GM23338 (cell line): ENCODE measurements at regions not wholly inside any gene's neighbourhood (a gene's known extent, or its start where the extent isn't known, plus 50 kb on each side); places are given as distances from the start of the nearest gene placed in this dataset.

Source experiments
- CREB1 ChIP-seq: fragments of 250-450 bp; sonication (Bioruptor Pico); IDR thresholded peaks from 2 replicates; pipeline ENCODE4 v1.5.0; 2020; ENCODE audit warnings: low read depth, mild to moderate bottlenecking, moderate library complexity
- CTCF ChIP-seq, 2 experiments: fragments of 200-600 bp in 1 of 2; sonication (generic) in 1 of 2; conservative IDR thresholded peaks; 2 replicates each; pipeline versions ENCODE4 v1.5.1 to v1.6.1; 2016 to 2017; ENCODE audit warnings: antibody characterized with exemption in 2 of 2, low read depth in 2 of 2, mild to moderate bottlenecking in 2 of 2, moderate library complexity in 1 of 2
- ETS1 ChIP-seq: IDR thresholded peaks from 2 replicates; pipeline ENCODE4 v1.6.1; 2016; ENCODE audit warnings: antibody characterized with exemption
- EZH2 ChIP-seq: fragments of 200-600 bp; sonication (generic); IDR thresholded peaks from one replicate; pipeline ENCODE4 v1.8.0; 2017; ENCODE audit warnings: antibody characterized with exemption, mild to moderate bottlenecking, low read depth; ENCODE audit not compliant: unreplicated experiment
- EZH2phosphoT487 ChIP-seq: fragments of 200-600 bp; sonication (generic); IDR thresholded peaks from one replicate; pipeline ENCODE4 v1.8.1; 2018; ENCODE audit warnings: antibody characterized with exemption; ENCODE audit not compliant: unreplicated experiment
- JUNB ChIP-seq: IDR thresholded peaks from one replicate; pipeline ENCODE4 v1.6.1; 2016; ENCODE audit warnings: antibody characterized with exemption; ENCODE audit not compliant: unreplicated experiment
- NANOG ChIP-seq: IDR thresholded peaks from 2 replicates; pipeline ENCODE4 v1.6.1; 2016; ENCODE audit warnings: antibody characterized with exemption, borderline replicate concordance
- POLR2AphosphoS5 ChIP-seq: IDR thresholded peaks from 2 replicates; pipeline ENCODE4 v1.6.1; 2016; ENCODE audit warnings: antibody characterized with exemption, low read depth
- REST ChIP-seq: IDR thresholded peaks from one replicate; pipeline ENCODE4 v1.6.1; 2018; ENCODE audit warnings: antibody characterized with exemption; ENCODE audit not compliant: unreplicated experiment
- STAT1 ChIP-seq: IDR thresholded peaks from one replicate; pipeline ENCODE4 v1.6.1; 2016; ENCODE audit warnings: antibody characterized with exemption; ENCODE audit not compliant: unreplicated experiment
- ZNF114 ChIP-seq: fragments of 250-450 bp; sonication (Bioruptor Pico); IDR thresholded peaks from 2 replicates; pipeline ENCODE4 v1.5.0; 2020; ENCODE audit warnings: mild to moderate bottlenecking, moderate library complexity
- ZNF331 ChIP-seq: fragments of 250-450 bp; sonication (Bioruptor Pico); IDR thresholded peaks from 2 replicates; pipeline ENCODE4 v1.5.0; 2020; ENCODE audit warnings: low read depth, mild to moderate bottlenecking, moderate library complexity
- ZNF462 ChIP-seq: fragments of 250-450 bp; sonication (Bioruptor Pico); IDR thresholded peaks from 2 replicates; pipeline ENCODE4 v1.5.0; 2020; ENCODE audit warnings: mild to moderate bottlenecking, moderate library complexity

- TF ChIP-seq POLR2AphosphoS5, result no peak
- TF ChIP-seq CTCF (conservative IDR thresholded peaks at IDR 0.05; ENCODE audit: low read depth in 2 of 2), result no peak
- TF ChIP-seq JUNB, result no peak
- no peak for TF ChIP-seq CREB1 (CRISPR knock-in tag)
- TF ChIP-seq REST, result no peak
- no peak for TF ChIP-seq EZH2phosphoT487
- TF ChIP-seq EZH2, result no peak
- TF ChIP-seq NANOG, result no peak
- no peak for TF ChIP-seq ZNF462 (CRISPR knock-in tag)
- no peak for TF ChIP-seq ZNF114 (CRISPR knock-in tag)
- no peak for TF ChIP-seq STAT1
- TF ChIP-seq ZNF331 (CRISPR knock-in tag), result no peak
- TF ChIP-seq ETS1, result no peak
Observed at GRCh38 chr17:69943058-69943457, 132.0 kb upstream of the KCNJ16 start.
